Amygdala (tissue), 56 donors: ENCODE measurements at regions not wholly inside any gene's neighbourhood (a gene's known extent, or its start where the extent isn't known, plus 50 kb on each side); places are given as distances from the start of the nearest gene placed in this dataset.

ENCODE experiments used
- DNase-seq, 56 donors: peaks; one replicate each; lab custom pipeline; 2025; lab: John Stamatoyannopoulos, UW

- no peak for DNase-seq
Measured at GRCh38 chr13:47213047-47213446, 316.2 kb upstream of the HTR2A start.

- no peak for DNase-seq
Measured at GRCh38 chr13:47211106-47211505, 314.3 kb upstream of the HTR2A start.

GRCh38 chr13:47206111-47206510 is 309.3 kb upstream of the HTR2A start:
- DNase-seq: no peak

- DNase-seq: no peak
Measured at GRCh38 chr13:47190696-47191305, 293.9 kb upstream of the HTR2A start.

GRCh38 chr13:47188802-47189201 is 291.9 kb upstream of the HTR2A start:
- no peak for DNase-seq

GRCh38 chr13:47186471-47186870 is 289.6 kb upstream of the HTR2A start:
- no peak for DNase-seq

GRCh38 chr13:47184321-47184720 is 287.5 kb upstream of the HTR2A start:
- DNase-seq: no peak

GRCh38 chr13:47179321-47179720 is 282.5 kb upstream of the HTR2A start:
- DNase-seq: no peak

GRCh38 chr13:47178090-47178950 is 281.5 kb upstream of the HTR2A start:
- DNase-seq: no peak

- no peak for DNase-seq
Measured at GRCh38 chr13:47175172-47175866, 278.5 kb upstream of the HTR2A start.

GRCh38 chr13:47170971-47171370 is 274.1 kb upstream of the HTR2A start:
- no peak for DNase-seq

GRCh38 chr13:47168618-47169017 is 271.8 kb upstream of the HTR2A start:
- no peak for DNase-seq

- no peak for DNase-seq
Measured at GRCh38 chr13:47168066-47168465, 271.2 kb upstream of the HTR2A start.

GRCh38 chr13:47166336-47166735 is 269.5 kb upstream of the HTR2A start:
- DNase-seq: no peak

GRCh38 chr13:47159853-47160550 is 263.1 kb upstream of the HTR2A start:
- no peak for DNase-seq

GRCh38 chr13:47158593-47158992 is 261.7 kb upstream of the HTR2A start:
- DNase-seq: no peak

GRCh38 chr13:47148543-47148942 is 251.7 kb upstream of the HTR2A start:
- no peak for DNase-seq

GRCh38 chr13:47147812-47148119 is 250.9 kb upstream of the HTR2A start:
- DNase-seq: no peak

- DNase-seq: no peak
Measured at GRCh38 chr13:47146991-47147811, 250.3 kb upstream of the HTR2A start.

GRCh38 chr13:47146136-47146535 is 249.3 kb upstream of the HTR2A start:
- DNase-seq: no peak
